H9 (cell line): ENCODE measurements at regions not wholly inside any gene's neighbourhood (a gene's known extent, or its start where the extent isn't known, plus 50 kb on each side); places are given as distances from the start of the nearest gene placed in this dataset.

Source experiments
- DNase-seq: peaks from one replicate; pipeline ENCODE4 v3.0.0-alpha.2; 2017
- H2AFZ ChIP-seq: one replicate; pipeline ENCODE4 v1.6.1; 2013; ENCODE audit warnings: mild to moderate bottlenecking, low read length, control low read depth, moderate library complexity
- H2AK5ac ChIP-seq: 2 replicates; pipeline ENCODE4 v1.6.1; 2013; ENCODE audit warnings: low read length, control low read depth, mixed read lengths; ENCODE audit not compliant: insufficient read length
- H2BK120ac ChIP-seq: one replicate; pipeline ENCODE4 v1.6.1; 2013; ENCODE audit warnings: low read depth, mild to moderate bottlenecking, low read length, control low read depth, inconsistent platforms; ENCODE audit not compliant: poor library complexity, severe bottlenecking
- H2BK12ac ChIP-seq: 2 replicates; pipeline ENCODE4 v1.6.1; 2013; ENCODE audit warnings: low read length, control low read depth, mixed read lengths, low read depth; ENCODE audit not compliant: insufficient read length
- H2BK15ac ChIP-seq: 2 replicates; pipeline ENCODE4 v1.6.1; 2013; ENCODE audit warnings: low read depth, low read length, control low read depth
- H2BK20ac ChIP-seq: one replicate; pipeline ENCODE4 v1.6.1; 2013; ENCODE audit warnings: low read depth, mild to moderate bottlenecking, low read length, control low read depth, inconsistent platforms; ENCODE audit not compliant: poor library complexity, severe bottlenecking
- H2BK5ac ChIP-seq: 2 replicates; pipeline ENCODE4 v1.6.1; 2013; ENCODE audit warnings: low read length, control low read depth, mixed read lengths; ENCODE audit not compliant: insufficient read length
- H3K14ac ChIP-seq: 2 replicates; pipeline ENCODE4 v1.6.1; 2013; ENCODE audit warnings: low read length, control low read depth; ENCODE audit not compliant: insufficient read depth
- H3K18ac ChIP-seq: 2 replicates; pipeline ENCODE4 v1.6.1; 2013; ENCODE audit warnings: low read depth, mild to moderate bottlenecking, mixed read lengths, low read length, control low read depth; ENCODE audit not compliant: insufficient read length
- H3K23ac ChIP-seq: 2 replicates; pipeline ENCODE4 v1.6.1; 2013; ENCODE audit warnings: low read length, control low read depth, mixed read lengths, low read depth; ENCODE audit not compliant: insufficient read length
- H3K23me2 ChIP-seq: 2 replicates; pipeline ENCODE4 v1.6.1; 2013; ENCODE audit warnings: low read depth, mild to moderate bottlenecking, mixed read lengths, low read length, control low read depth; ENCODE audit not compliant: insufficient read length, poor library complexity, severe bottlenecking
- H3K27ac ChIP-seq: 2 replicates; pipeline ENCODE4 v1.5.1; 2013; ENCODE audit warnings: low read length, control low read depth, mixed read lengths, low read depth; ENCODE audit not compliant: insufficient read length
- H3K27me3 ChIP-seq: 2 replicates; pipeline ENCODE4 v1.6.1; 2013; ENCODE audit warnings: low read length, control low read depth, inconsistent platforms; ENCODE audit not compliant: insufficient read depth
- H3K4ac ChIP-seq: 2 replicates; pipeline ENCODE4 v1.6.1; 2013; ENCODE audit warnings: low read depth, mild to moderate bottlenecking, control low read depth, inconsistent platforms, low read length, moderate library complexity
- H3K4me1 ChIP-seq: 2 replicates; pipeline ENCODE4 v1.6.1; 2013; ENCODE audit warnings: low read length, control low read depth, inconsistent platforms; ENCODE audit not compliant: insufficient read depth
- H3K4me2 ChIP-seq: 2 replicates; pipeline ENCODE4 v1.6.1; 2013; ENCODE audit warnings: low read length, control low read depth, mixed read lengths; ENCODE audit not compliant: insufficient read length, insufficient read depth
- H3K56ac ChIP-seq: 2 replicates; pipeline ENCODE4 v1.6.1; 2013; ENCODE audit warnings: low read depth, mild to moderate bottlenecking, mixed read lengths, low read length, control low read depth; ENCODE audit not compliant: insufficient read length
- H3K79me1 ChIP-seq: 2 replicates; pipeline ENCODE4 v1.6.1; 2013; ENCODE audit warnings: low read depth, mild to moderate bottlenecking, moderate library complexity, low read length, control low read depth, inconsistent platforms; ENCODE audit not compliant: insufficient read depth, poor library complexity, severe bottlenecking
- H3K79me2 ChIP-seq: 2 replicates; pipeline ENCODE4 v1.6.1; 2013; ENCODE audit warnings: low read length, control low read depth, inconsistent platforms; ENCODE audit not compliant: insufficient read depth
- H3K9ac ChIP-seq: 2 replicates; pipeline ENCODE4 v1.6.1; 2013; ENCODE audit warnings: low read length, control low read depth, mixed read lengths; ENCODE audit not compliant: insufficient read length; ENCODE audit errors: extremely low read depth
- H3K9me3 ChIP-seq: one replicate; pipeline ENCODE4 v1.6.1; 2013; ENCODE audit warnings: low read depth, low read length, inconsistent platforms; ENCODE audit not compliant: control insufficient read depth
- H3T11ph ChIP-seq: one replicate; pipeline ENCODE4 v1.6.1; 2013; ENCODE audit warnings: mild to moderate bottlenecking, low read length, control low read depth, inconsistent platforms
- H4K20me1 ChIP-seq: one replicate; pipeline ENCODE4 v1.6.1; 2013; ENCODE audit not compliant: control insufficient read depth, insufficient read length, insufficient read depth
- H4K5ac ChIP-seq: 2 replicates; pipeline ENCODE4 v1.6.1; 2013; ENCODE audit warnings: low read depth, mild to moderate bottlenecking, mixed read lengths, low read length, control low read depth; ENCODE audit not compliant: insufficient read length
- H4K8ac ChIP-seq: replicated peaks from 2 replicates; pipeline ENCODE4 v1.6.1; 2013; ENCODE audit warnings: low read length, control low read depth, mixed read lengths, low read depth; ENCODE audit not compliant: insufficient read length
- H4K91ac ChIP-seq: 2 replicates; pipeline ENCODE4 v1.6.1; 2013; ENCODE audit warnings: low read depth, mild to moderate bottlenecking, moderate library complexity, mixed read lengths, low read length, control low read depth; ENCODE audit not compliant: insufficient read length
- H3K27ac Mint-ChIP-seq, 3 experiments: 2 replicates in 2 of 3; 3 replicates in 1 of 3; pipeline ENCODE4 v1.8.0; 2020 to 2021; ENCODE audit warnings: mixed read lengths in 3 of 3, mild to moderate bottlenecking in 1 of 3, moderate library complexity in 1 of 3
- H3K27me3 Mint-ChIP-seq: 2 replicates; pipeline ENCODE4 v1.8.0; 2021; ENCODE audit warnings: low read depth, mild to moderate bottlenecking, moderate library complexity, mixed read lengths
- H3K36me3 Mint-ChIP-seq, 3 experiments: 2 replicates in 2 of 3; 3 replicates in 1 of 3; pipeline ENCODE4 v1.8.0; 2020 to 2021; ENCODE audit warnings: low read depth in 3 of 3, mixed read lengths in 3 of 3; ENCODE audit not compliant: insufficient read depth in 1 of 3
- H3K4me1 Mint-ChIP-seq, 2 experiments: 2 replicates each; pipeline ENCODE4 v1.8.0; 2020; ENCODE audit warnings: mixed read lengths in 2 of 2
- H3K4me3 Mint-ChIP-seq, 2 experiments: 2 replicates in 1 of 2; 3 replicates in 1 of 2; pipeline ENCODE4 v1.8.0; 2020 to 2021; ENCODE audit warnings: mild to moderate bottlenecking in 2 of 2, mixed read lengths in 2 of 2, moderate library complexity in 1 of 2
- H3K9me3 Mint-ChIP-seq, 2 experiments: 2 replicates in 1 of 2; 3 replicates in 1 of 2; pipeline ENCODE4 v1.8.0; 2020; ENCODE audit warnings: mild to moderate bottlenecking in 2 of 2, mixed read lengths in 2 of 2, moderate library complexity in 1 of 2
- CTCF ChIP-seq: fragments of 200-600 bp; sonication (generic); conservative IDR thresholded peaks from 3 replicates; pipeline ENCODE4 v1.8.0; 2021; ENCODE audit warnings: antibody characterized with exemption, mild to moderate bottlenecking
- WGBS: extraction: QIAGEN DNeasy Blood & Tissue Kit; methylation state at CpG from one replicate; pipeline ENCODE4 v1.1.7; 2013; ENCODE audit warnings: missing lambda C conversion rate, low lambda C conversion rate, mixed read lengths; ENCODE audit not compliant: insufficient read length; ENCODE audit errors: extremely low coverage; 5-methylcytosine and 5-hydroxymethylcytosine counted together

DNA sequence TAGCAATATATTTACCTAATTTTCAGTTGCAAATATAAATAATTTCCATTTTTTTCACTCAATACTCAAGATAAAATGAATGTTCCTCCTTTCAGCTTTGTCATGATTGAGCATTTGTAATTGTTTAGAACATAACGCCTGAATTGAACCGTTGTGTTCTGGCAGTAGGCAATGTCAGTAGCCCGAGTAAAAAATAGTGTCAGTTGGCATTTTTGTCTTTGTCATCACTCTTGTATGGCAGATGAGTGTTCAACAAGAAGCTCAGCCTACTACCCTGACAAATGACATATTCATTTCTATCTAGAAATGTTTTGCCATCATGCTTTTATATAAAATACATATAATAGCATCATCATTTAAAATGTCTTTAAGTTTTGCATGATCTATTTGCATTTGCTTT lies 691.4 kb upstream of the NCAM2 start:
- Histone ChIP-seq H3K14ac (no peak overlapping the region), H4K91ac (no peak overlapping the region), H3K4ac (no peak overlapping the region), H3K56ac (no peak overlapping the region), H3K27ac (no peak overlapping the region), H3K23ac (no peak overlapping the region), H3K79me1 (no peaks in the 10 kb centered on the region), H2BK12ac (no peak overlapping the region), H2BK5ac (no peak overlapping the region), H3T11ph (no peak overlapping the region), H2BK120ac (no peak overlapping the region), H3K4me1 (no peaks in the 10 kb centered on the region), H2AK5ac (no peak overlapping the region), H3K9me3 (no peaks in the 10 kb centered on the region), H2AFZ (no peak overlapping the region), H4K8ac (no peak overlapping the region), H2BK15ac (no peak overlapping the region), H3K27me3 (no peaks in the 10 kb centered on the region), H3K23me2 (no peaks in the 10 kb centered on the region), H3K79me2 (no peaks in the 10 kb centered on the region), H3K4me2 (no peak overlapping the region), H2BK20ac (no peak overlapping the region), H3K9ac (no peak overlapping the region), H4K20me1 (no peaks in the 10 kb centered on the region), H3K18ac (no peak overlapping the region), H4K5ac (no peak overlapping the region)
- no CpG with 5 or more reads among the region's 3 CpGs for WGBS
- H3K36me3 Mint-ChIP-seq, result no peaks in the 10 kb centered on the region
- H3K27ac Mint-ChIP-seq, result no peak overlapping the region
- DNase-seq, result no peak
- H3K4me1 Mint-ChIP-seq, result peaks cover 13 to 19% of the 10 kb centered on the region in 2 experiments
- H3K9me3 Mint-ChIP-seq, result no peaks in the 10 kb centered on the region; a peak in 3 of 5 replicates
- TF ChIP-seq CTCF, result no peak
- no peaks in the 10 kb centered on the region for H3K27me3 Mint-ChIP-seq
- no peak overlapping the region for H3K4me3 Mint-ChIP-seq
